KMS-11 (cell line): ENCODE measurements at regions not wholly inside any gene's neighbourhood (a gene's known extent, or its start where the extent isn't known, plus 50 kb on each side); places are given as distances from the start of the nearest gene placed in this dataset.

Experiments
- H2AFZ ChIP-seq: fragments of 200-600 bp; sonication (generic); 2 replicates; pipeline ENCODE4 v1.6.1; 2016; ENCODE audit warnings: antibody characterized with exemption, mixed run types, low read depth
- H3K27ac ChIP-seq: fragments of 200-600 bp; sonication (generic); 2 replicates; pipeline ENCODE4 v1.6.1; 2016; ENCODE audit warnings: mild to moderate bottlenecking, mixed run types
- H3K27me3 ChIP-seq: fragments of 200-600 bp; sonication (generic); 2 replicates; pipeline ENCODE4 v1.6.1; 2017; ENCODE audit warnings: mild to moderate bottlenecking, low read depth, mixed run types, moderate library complexity; ENCODE audit not compliant: insufficient read depth
- H3K36me3 ChIP-seq: fragments of 200-600 bp; sonication (generic); 2 replicates; pipeline ENCODE4 v1.6.1; 2017; ENCODE audit warnings: mild to moderate bottlenecking, mixed run types; ENCODE audit not compliant: insufficient read depth
- H3K4me1 ChIP-seq: fragments of 200-600 bp; sonication (generic); 2 replicates; pipeline ENCODE4 v1.6.1; 2016; ENCODE audit warnings: mild to moderate bottlenecking, low read depth, mixed run types; ENCODE audit not compliant: poor library complexity, severe bottlenecking
- H3K4me2 ChIP-seq: fragments of 200-600 bp; sonication (generic); 2 replicates; pipeline ENCODE4 v1.7.0; 2016; ENCODE audit warnings: mild to moderate bottlenecking, mixed run types
- H3K4me3 ChIP-seq: fragments of 200-600 bp; sonication (generic); IDR thresholded peaks from 2 replicates; pipeline ENCODE4 v1.6.1; 2017; ENCODE audit warnings: low read depth, low read length, mixed read lengths; ENCODE audit not compliant: insufficient read depth
- H3K79me2 ChIP-seq: fragments of 200-600 bp; sonication (generic); 2 replicates; pipeline ENCODE4 v1.6.1; 2016; ENCODE audit warnings: low read depth, mixed run types; ENCODE audit not compliant: insufficient read depth
- H3K9ac ChIP-seq: fragments of 200-600 bp; sonication (generic); 2 replicates; pipeline ENCODE4 v1.6.1; 2016; ENCODE audit warnings: mild to moderate bottlenecking, mixed run types
- H4K20me1 ChIP-seq: fragments of 200-600 bp; sonication (generic); 2 replicates; pipeline ENCODE4 v1.6.1; 2016; ENCODE audit warnings: mild to moderate bottlenecking, mixed run types; ENCODE audit not compliant: insufficient read depth
- TF ChIP-seq, protein P1 (sequence below): fragments of 200-600 bp; sonication (generic); conservative IDR thresholded peaks from 2 replicates; pipeline ENCODE4 v1.6.1; 2017; ENCODE audit warnings: low read depth, mild to moderate bottlenecking, antibody characterized with exemption, low read length, moderate library complexity, mixed read lengths

DNA sequence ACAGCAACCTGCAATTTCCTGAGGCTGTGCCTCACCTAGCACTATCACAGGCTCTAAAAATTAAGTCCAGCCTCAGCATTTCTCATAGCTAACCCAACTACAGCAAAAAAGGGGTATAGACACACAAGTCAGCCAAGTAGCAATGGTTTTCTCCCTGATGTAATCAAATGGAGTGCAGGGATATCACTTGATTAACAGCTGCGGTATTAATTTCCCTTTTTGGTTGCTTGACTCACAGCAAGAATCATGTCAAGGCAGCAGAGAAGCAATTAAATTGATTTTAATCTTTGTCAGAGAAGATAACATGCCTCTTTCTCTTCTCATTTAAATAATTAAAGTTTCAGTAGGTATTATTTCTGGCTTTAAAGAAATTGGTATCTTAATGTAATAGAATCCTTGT lies 278.9 kb downstream of the RWDD3 start:
- no peak overlapping the region for H3K27ac ChIP-seq
- H3K79me2 ChIP-seq = no peaks in the 10 kb centered on the region
- no peak overlapping the region for H3K4me3 ChIP-seq
- H4K20me1 ChIP-seq = no peaks in the 10 kb centered on the region
- no peak overlapping the region for H2AFZ ChIP-seq
- no peaks in the 10 kb centered on the region for H3K4me1 ChIP-seq
- H3K27me3 ChIP-seq = no peaks in the 10 kb centered on the region
- H3K4me2 ChIP-seq = no peak overlapping the region
- TF ChIP-seq, protein P1, sequence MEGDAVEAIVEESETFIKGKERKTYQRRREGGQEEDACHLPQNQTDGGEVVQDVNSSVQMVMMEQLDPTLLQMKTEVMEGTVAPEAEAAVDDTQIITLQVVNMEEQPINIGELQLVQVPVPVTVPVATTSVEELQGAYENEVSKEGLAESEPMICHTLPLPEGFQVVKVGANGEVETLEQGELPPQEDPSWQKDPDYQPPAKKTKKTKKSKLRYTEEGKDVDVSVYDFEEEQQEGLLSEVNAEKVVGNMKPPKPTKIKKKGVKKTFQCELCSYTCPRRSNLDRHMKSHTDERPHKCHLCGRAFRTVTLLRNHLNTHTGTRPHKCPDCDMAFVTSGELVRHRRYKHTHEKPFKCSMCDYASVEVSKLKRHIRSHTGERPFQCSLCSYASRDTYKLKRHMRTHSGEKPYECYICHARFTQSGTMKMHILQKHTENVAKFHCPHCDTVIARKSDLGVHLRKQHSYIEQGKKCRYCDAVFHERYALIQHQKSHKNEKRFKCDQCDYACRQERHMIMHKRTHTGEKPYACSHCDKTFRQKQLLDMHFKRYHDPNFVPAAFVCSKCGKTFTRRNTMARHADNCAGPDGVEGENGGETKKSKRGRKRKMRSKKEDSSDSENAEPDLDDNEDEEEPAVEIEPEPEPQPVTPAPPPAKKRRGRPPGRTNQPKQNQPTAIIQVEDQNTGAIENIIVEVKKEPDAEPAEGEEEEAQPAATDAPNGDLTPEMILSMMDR = no peak
- H3K36me3 ChIP-seq = no peaks in the 10 kb centered on the region
- H3K9ac ChIP-seq = no peak overlapping the region

DNA sequence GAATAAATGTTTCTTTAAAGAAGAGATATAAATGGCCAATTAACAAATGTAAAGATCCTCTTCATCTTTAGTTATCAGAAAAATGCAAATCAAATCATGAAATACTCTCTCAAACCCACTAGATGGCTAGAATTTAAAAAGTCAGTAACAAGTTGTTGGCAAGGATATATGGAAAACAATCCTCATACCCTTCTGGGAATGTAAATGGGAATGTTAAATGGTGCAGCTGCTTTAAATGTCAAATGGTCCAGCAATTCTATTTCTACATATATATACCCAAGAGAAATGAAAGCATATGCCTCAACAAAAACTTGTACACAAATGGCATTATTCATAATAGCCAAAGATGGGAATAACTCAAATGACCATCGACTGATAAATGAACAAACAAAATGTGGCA lies 283.5 kb downstream of the RWDD3 start:
- H3K9ac ChIP-seq = no peak overlapping the region
- H3K27ac ChIP-seq = no peak overlapping the region
- no peaks in the 10 kb centered on the region for H4K20me1 ChIP-seq
- no peak overlapping the region for H3K4me2 ChIP-seq
- H3K27me3 ChIP-seq = no peaks in the 10 kb centered on the region
- TF ChIP-seq, protein P1 = no peak
- H3K4me1 ChIP-seq = no peaks in the 10 kb centered on the region
- H3K36me3 ChIP-seq = no peaks in the 10 kb centered on the region
- H2AFZ ChIP-seq = no peak overlapping the region
- no peaks in the 10 kb centered on the region for H3K79me2 ChIP-seq
- no peak overlapping the region for H3K4me3 ChIP-seq

DNA sequence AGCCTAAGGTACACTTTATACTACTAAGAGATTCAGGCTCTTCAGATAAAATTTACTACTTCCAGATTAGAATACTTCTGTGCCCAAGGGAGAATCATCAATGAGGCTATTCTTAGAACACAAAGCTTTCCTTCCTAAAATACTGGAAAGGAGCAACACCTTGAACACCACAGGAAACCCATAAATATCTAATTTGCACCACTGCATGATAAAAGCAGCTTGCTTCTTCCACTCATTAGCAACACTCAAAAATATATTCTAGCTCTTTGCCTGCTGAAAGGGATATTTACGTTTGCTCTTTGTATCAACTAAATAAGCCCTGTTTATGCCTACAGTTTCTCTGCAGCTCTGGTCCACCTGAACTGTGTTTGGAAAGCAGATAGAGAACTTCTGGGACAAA lies 284.3 kb downstream of the RWDD3 start:
- no peak overlapping the region for H3K9ac ChIP-seq
- TF ChIP-seq, protein P1 = no peak
- H3K79me2 ChIP-seq = no peaks in the 10 kb centered on the region
- no peaks in the 10 kb centered on the region for H3K36me3 ChIP-seq
- H3K27me3 ChIP-seq = no peaks in the 10 kb centered on the region
- no peak overlapping the region for H3K4me2 ChIP-seq
- H3K4me1 ChIP-seq = no peaks in the 10 kb centered on the region
- no peak overlapping the region for H3K27ac ChIP-seq
- no peaks in the 10 kb centered on the region for H4K20me1 ChIP-seq
- no peak overlapping the region for H3K4me3 ChIP-seq
- H2AFZ ChIP-seq = no peak overlapping the region

DNA sequence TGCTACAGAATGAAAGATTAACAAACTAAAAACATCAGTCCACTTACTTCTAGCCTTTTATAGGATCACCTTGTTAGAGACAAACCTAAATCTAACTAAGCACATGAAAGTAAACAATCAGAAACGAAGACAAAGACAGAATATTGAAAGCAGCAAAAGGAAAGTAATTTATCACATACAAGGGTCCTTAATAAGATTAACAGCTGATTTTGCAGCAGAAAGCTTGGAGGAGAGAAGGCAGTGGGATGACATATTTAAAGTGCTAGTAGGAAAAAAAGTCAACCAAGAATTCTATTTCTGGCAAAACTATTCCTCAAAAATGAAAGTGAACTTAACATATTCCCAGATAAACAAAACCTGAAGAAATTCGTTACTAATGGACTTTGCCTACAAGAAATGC lies 286.4 kb downstream of the RWDD3 start:
- Histone ChIP-seq H3K36me3 (no peaks in the 10 kb centered on the region), H3K4me2 (no peak overlapping the region), H3K79me2 (no peaks in the 10 kb centered on the region), H2AFZ (no peak overlapping the region), H3K27ac (no peak overlapping the region), H3K4me1 (no peaks in the 10 kb centered on the region), H3K4me3 (no peak overlapping the region), H4K20me1 (no peaks in the 10 kb centered on the region), H3K9ac (no peak overlapping the region), H3K27me3 (no peaks in the 10 kb centered on the region)
- TF ChIP-seq, protein P1 = no peak

- no peaks in the 10 kb centered on the region for H4K20me1 ChIP-seq
- H3K27ac ChIP-seq = no peak overlapping the region
- no peak overlapping the region for H3K4me2 ChIP-seq
- H3K27me3 ChIP-seq = no peaks in the 10 kb centered on the region
- no peaks in the 10 kb centered on the region for H3K4me1 ChIP-seq
- TF ChIP-seq, protein P1 = no peak
- no peak overlapping the region for H3K4me3 ChIP-seq
- H3K36me3 ChIP-seq = no peaks in the 10 kb centered on the region
- H3K9ac ChIP-seq = no peak overlapping the region
- no peak overlapping the region for H2AFZ ChIP-seq
- no peaks in the 10 kb centered on the region for H3K79me2 ChIP-seq
These were observed 298.3 kb downstream of the RWDD3 start for GRCh38 chr1:95532335-95532734.
